Vagina (tissue), 2 donors: ENCODE measurements at regions not wholly inside any gene's neighbourhood (a gene's known extent, or its start where the extent isn't known, plus 50 kb on each side); places are given as distances from the start of the nearest gene placed in this dataset.

ENCODE experiments used
- POLR2A ChIP-seq, 2 donors: fragments of 450-650 bp; IDR thresholded peaks; one replicate each; pipeline ENCODE4 v1.6.1; 2017; ENCODE audit warnings: antibody characterized with exemption in 2 of 2, mild to moderate bottlenecking in 2 of 2, moderate library complexity in 2 of 2
- TF ChIP-seq, protein P1 (sequence below), 3 experiments: fragments of 450-650 bp in 2 of 3; fragments of 200-600 bp in 1 of 3; sonication (generic) in 1 of 3; IDR thresholded peaks; one replicate each; pipeline ENCODE4 v1.5.1; 2017 to 2019; ENCODE audit warnings: antibody characterized with exemption in 3 of 3, mild to moderate bottlenecking in 2 of 3, moderate library complexity in 2 of 3

DNA sequence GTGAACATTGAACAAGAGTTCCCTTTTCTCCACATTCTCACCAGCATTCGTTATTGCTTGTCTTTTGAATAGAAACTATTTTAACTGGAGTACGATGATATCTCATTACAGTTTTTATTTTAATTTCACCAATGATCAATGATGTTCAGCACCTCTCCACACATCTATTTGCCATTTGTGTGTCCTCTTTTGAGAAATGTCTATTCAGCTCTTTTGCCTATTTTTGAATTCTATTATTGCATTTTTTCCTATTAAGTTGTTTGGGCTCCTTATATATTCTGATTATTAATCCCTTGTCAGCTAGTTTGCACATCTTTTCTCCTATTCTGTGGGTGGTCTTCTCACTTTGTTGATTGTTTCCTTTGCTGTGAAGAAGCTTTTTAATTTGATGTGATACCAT is 241.1 kb upstream of the CTBP2 start:
- TF ChIP-seq, protein P1, sequence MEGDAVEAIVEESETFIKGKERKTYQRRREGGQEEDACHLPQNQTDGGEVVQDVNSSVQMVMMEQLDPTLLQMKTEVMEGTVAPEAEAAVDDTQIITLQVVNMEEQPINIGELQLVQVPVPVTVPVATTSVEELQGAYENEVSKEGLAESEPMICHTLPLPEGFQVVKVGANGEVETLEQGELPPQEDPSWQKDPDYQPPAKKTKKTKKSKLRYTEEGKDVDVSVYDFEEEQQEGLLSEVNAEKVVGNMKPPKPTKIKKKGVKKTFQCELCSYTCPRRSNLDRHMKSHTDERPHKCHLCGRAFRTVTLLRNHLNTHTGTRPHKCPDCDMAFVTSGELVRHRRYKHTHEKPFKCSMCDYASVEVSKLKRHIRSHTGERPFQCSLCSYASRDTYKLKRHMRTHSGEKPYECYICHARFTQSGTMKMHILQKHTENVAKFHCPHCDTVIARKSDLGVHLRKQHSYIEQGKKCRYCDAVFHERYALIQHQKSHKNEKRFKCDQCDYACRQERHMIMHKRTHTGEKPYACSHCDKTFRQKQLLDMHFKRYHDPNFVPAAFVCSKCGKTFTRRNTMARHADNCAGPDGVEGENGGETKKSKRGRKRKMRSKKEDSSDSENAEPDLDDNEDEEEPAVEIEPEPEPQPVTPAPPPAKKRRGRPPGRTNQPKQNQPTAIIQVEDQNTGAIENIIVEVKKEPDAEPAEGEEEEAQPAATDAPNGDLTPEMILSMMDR (IDR thresholded peaks at IDR 0.05), result no peak
- TF ChIP-seq POLR2A (IDR thresholded peaks at IDR 0.05), result no peak
